K562 (cell line): ENCODE measurements at regions not wholly inside any gene's neighbourhood (a gene's known extent, or its start where the extent isn't known, plus 50 kb on each side); places are given as distances from the start of the nearest gene placed in this dataset.

Source experiments
- CCNT2 ChIP-seq: IDR thresholded peaks from 2 replicates; pipeline ENCODE4 v1.6.1; 2011; ENCODE audit warnings: borderline replicate concordance, low read depth, mild to moderate bottlenecking, moderate library complexity, mixed read lengths, low read length; ENCODE audit not compliant: insufficient read length; ENCODE audit errors: extremely low read depth
- DEAF1 ChIP-seq: fragments of 450-650 bp; formaldehyde crosslinking; IDR thresholded peaks from 2 replicates; pipeline ENCODE4 v1.4.0; 2020; ENCODE audit warnings: mild to moderate bottlenecking, moderate library complexity
- FOXA3 ChIP-seq, 2 experiments: fragments of 450-650 bp in 1 of 2; sonication (generic) in 1 of 2; formaldehyde crosslinking; IDR thresholded peaks in 1 of 2; conservative IDR thresholded peaks in 1 of 2; 2 replicates each; pipeline versions ENCODE4 v1.4.0 to v1.8.0; 2020 to 2022; ENCODE audit warnings: mild to moderate bottlenecking in 2 of 2, missing genetic modification reagents in 1 of 2
- HEY1 ChIP-seq: fragments of 250-450 bp; sonication (Bioruptor Pico); IDR thresholded peaks from 2 replicates; pipeline ENCODE4 v1.5.0; 2020; ENCODE audit warnings: mild to moderate bottlenecking, moderate library complexity, borderline replicate concordance
- NKRF ChIP-seq: fragments of 450-650 bp; IDR thresholded peaks from 2 replicates; pipeline ENCODE4 v1.6.1; 2016; ENCODE audit warnings: borderline replicate concordance
- SMAD2 ChIP-seq: fragments of 150-350 bp; IDR thresholded peaks from 2 replicates; pipeline ENCODE4 v1.6.1; 2014; ENCODE audit warnings: low read depth, mild to moderate bottlenecking, low read length
- TRIM28 ChIP-seq: fragments of 450-650 bp; IDR thresholded peaks from 2 replicates; pipeline ENCODE4 v1.6.1; 2017
- ZBTB7A ChIP-seq: IDR thresholded peaks from 2 replicates; pipeline ENCODE4 v1.6.1; 2011; ENCODE audit warnings: low read depth, mild to moderate bottlenecking, low read length, moderate library complexity, borderline replicate concordance; ENCODE audit not compliant: control insufficient read depth
- ZNF41 ChIP-seq: fragments of 250-450 bp; sonication (Bioruptor Pico); conservative IDR thresholded peaks from 2 replicates; pipeline ENCODE4 v1.4.0; 2020; ENCODE audit warnings: mild to moderate bottlenecking

GRCh38 chr2:200244111-200244510 lies 62.4 kb upstream of the SPATS2L start (continued):
- TF ChIP-seq NKRF (no peak), ZBTB7A (no peak), DEAF1 (no peak), ZNF41 (CRISPR knock-in tag) (no peak), FOXA3 (CRISPR knock-in tag; conservative IDR thresholded peaks at IDR 0.05 in 1 of 2, IDR thresholded peaks at IDR 0.05 in 1 of 2) (no peak), HEY1 (CRISPR knock-in tag) (no peak), SMAD2 (no peak), TRIM28 (no peak), CCNT2 (no peak)
